ENCODE measurements at regions not wholly inside any gene's neighbourhood (a gene's known extent, or its start where the extent isn't known, plus 50 kb on each side); places are given as distances from the start of the nearest gene placed in this dataset.

GRCh38 chr2:64857581-64858471, 131.4 kb upstream of the SLC1A4 start:
- Histone ChIP-seq H3K27ac (peak overlapping the region; percentile 75 to 84), H3K4me1 (replicated peaks) (peaks cover 8% of the 10 kb centered on the region), H3K27me3 (replicated peaks; ENCODE audit: insufficient read depth) (no peaks in the 10 kb centered on the region), H3K4me3 (no peak overlapping the region), H3K9me3 (no peaks in the 10 kb centered on the region), H3K36me3 (no peaks in the 10 kb centered on the region)
- TF ChIP-seq CTCF (IDR thresholded peaks at IDR 0.05) (no peak), POLR2AphosphoS5 (IDR thresholded peaks at IDR 0.05) (no peak), POLR2A (IDR thresholded peaks at IDR 0.05) (no peak)
- WGBS, result 35% methylated on average over 18 of the region's 18 CpGs
- intact Hi-C loops (cut with DNase I), result loop anchor here (2.0 to 5.0 kb wide), 2 partner anchors 91 to 107 kb away; no protein-coding TSS in a partner anchor
- no peak for DNase-seq (ENCODE audit: low spot score)

- Histone ChIP-seq H3K27ac (peak overlapping the region; percentile 75 to 84), H3K4me1 (replicated peaks) (peaks cover 8% of the 10 kb centered on the region), H3K27me3 (replicated peaks; ENCODE audit: insufficient read depth) (no peaks in the 10 kb centered on the region), H3K9me3 (no peaks in the 10 kb centered on the region), H3K4me3 (peak overlapping the region; percentile 30 to 40), H3K36me3 (no peaks in the 10 kb centered on the region)
- TF ChIP-seq POLR2AphosphoS5 (IDR thresholded peaks at IDR 0.05) (no peak), CTCF (IDR thresholded peaks at IDR 0.05) (no peak), POLR2A (IDR thresholded peaks at IDR 0.05) (no peak)
- DNase-seq (ENCODE audit: low spot score), result no peak
- intact Hi-C loops (cut with DNase I), result loop anchor here (2.0 to 5.0 kb wide), 2 partner anchors 91 to 108 kb away; no protein-coding TSS in a partner anchor
- WGBS, result 36% methylated on average over 10 of the region's 10 CpGs
Observed at GRCh38 chr2:64858541-64859311, 130.5 kb upstream of the SLC1A4 start.

GRCh38 chr2:64859312-64860212, 129.6 kb upstream of the SLC1A4 start:
- peaks cover 8% of the 10 kb centered on the region for H3K4me1 ChIP-seq (replicated peaks)
- H3K27me3 ChIP-seq (replicated peaks; ENCODE audit: insufficient read depth), result no peaks in the 10 kb centered on the region
- intact Hi-C loops (cut with DNase I), result loop anchor here (2.0 to 5.0 kb wide), 2 partner anchors 92 to 109 kb away; no protein-coding TSS in a partner anchor
- H3K9me3 ChIP-seq, result no peaks in the 10 kb centered on the region
- H3K27ac ChIP-seq, result peak overlapping the region; percentile 75 to 84
- DNase-seq (ENCODE audit: low spot score), result peak; percentile 87
- 5% methylated on average over 50 of the region's 62 CpGs for WGBS
- H3K36me3 ChIP-seq, result no peaks in the 10 kb centered on the region
- TF ChIP-seq POLR2AphosphoS5 (IDR thresholded peaks at IDR 0.05) (peak; percentile 73), POLR2A (IDR thresholded peaks at IDR 0.05) (no peak), CTCF (IDR thresholded peaks at IDR 0.05) (no peak)
- peak overlapping the region; percentile 30 to 40 for H3K4me3 ChIP-seq

- no peak for DNase-seq (ENCODE audit: low spot score)
- peak overlapping the region; percentile 75 to 84 for H3K27ac ChIP-seq
- intact Hi-C loops (cut with DNase I), result no loop called here
- TF ChIP-seq CTCF (IDR thresholded peaks at IDR 0.05), result no peak
- TF ChIP-seq POLR2A (IDR thresholded peaks at IDR 0.05), result no peak
- no peaks in the 10 kb centered on the region for H3K36me3 ChIP-seq
- WGBS, result 80% methylated on average over 12 of the region's 12 CpGs
- no peak overlapping the region for H3K4me3 ChIP-seq
- no peaks in the 10 kb centered on the region for H3K27me3 ChIP-seq (replicated peaks; ENCODE audit: insufficient read depth)
- no peaks in the 10 kb centered on the region for H3K9me3 ChIP-seq
- H3K4me1 ChIP-seq (replicated peaks), result peaks cover 8% of the 10 kb centered on the region
Observed at GRCh38 chr2:64860276-64860885, 128.8 kb upstream of the SLC1A4 start.
